Calu3 (cell line): ENCODE measurements at regions not wholly inside any gene's neighbourhood (a gene's known extent, or its start where the extent isn't known, plus 50 kb on each side); places are given as distances from the start of the nearest gene placed in this dataset.

Source experiments
- BruUV-seq: library from RNA; stranded (reverse); fragments of 400-500 nt; replicated peaks from 2 replicates; lab custom pipeline; 2021; lab: Mats Ljungman, UMichigan
- CTCF ChIA-PET: fragments of 300-600 bp; sonication (Branson Sonifier 250); formaldehyde crosslinking; loops from one replicate; lab custom pipeline; 2022; ENCODE audit warnings: antibody characterized with exemption; lab: Charles Lee
- DNase-seq: peaks from one replicate; pipeline ENCODE4 v3.0.0; 2022
- H3K27ac Mint-ChIP-seq: one replicate; pipeline ENCODE4 v1.8.0; 2022; ENCODE audit warnings: mixed read lengths; ENCODE audit not compliant: unreplicated experiment
- H3K27me3 Mint-ChIP-seq: one replicate; pipeline ENCODE4 v1.8.0; 2022; ENCODE audit warnings: mixed read lengths; ENCODE audit not compliant: unreplicated experiment
- H3K36me3 Mint-ChIP-seq: one replicate; pipeline ENCODE4 v1.8.0; 2022; ENCODE audit warnings: mild to moderate bottlenecking, moderate library complexity, mixed read lengths; ENCODE audit not compliant: insufficient read depth, unreplicated experiment
- H3K4me1 Mint-ChIP-seq: one replicate; pipeline ENCODE4 v1.8.0; 2022; ENCODE audit warnings: mild to moderate bottlenecking, low read depth, mixed read lengths; ENCODE audit not compliant: unreplicated experiment
- H3K4me3 Mint-ChIP-seq: one replicate; pipeline ENCODE4 v1.8.0; 2022; ENCODE audit warnings: mild to moderate bottlenecking, low read depth, moderate library complexity, mixed read lengths; ENCODE audit not compliant: unreplicated experiment
- H3K9me3 Mint-ChIP-seq: one replicate; pipeline ENCODE4 v1.8.0; 2022; ENCODE audit warnings: low read depth, mixed read lengths; ENCODE audit not compliant: unreplicated experiment
- CTCF ChIP-seq: fragments of 200-600 bp; IDR thresholded peaks from one replicate; pipeline ENCODE4 v1.8.0; 2022; ENCODE audit warnings: antibody characterized with exemption; ENCODE audit not compliant: unreplicated experiment
- intact Hi-C: fragments of 100-400 bp; cut with micrococcal nuclease; formaldehyde crosslinking; loops from one replicate; pipeline ENCODE4 v1.10.0; 2022; ENCODE audit not compliant: unreplicated experiment

- Mint-ChIP-seq H3K4me3 (no peak overlapping the region), H3K36me3 (no peaks in the 10 kb centered on the region), H3K27ac (no peak overlapping the region), H3K4me1 (peaks cover 8% of the 10 kb centered on the region), H3K9me3 (no peaks in the 10 kb centered on the region), H3K27me3 (no peaks in the 10 kb centered on the region)
- CTCF ChIA-PET: no interaction called here
- BruUV-seq: no TSS peak
- DNase-seq: no peak
- no peak for TF ChIP-seq CTCF
- intact Hi-C loops: no loop called here
Observed at GRCh38 chr13:107251341-107251740, 683.4 kb upstream of the ARGLU1 start.

GRCh38 chr13:107250628-107251027 lies 682.7 kb upstream of the ARGLU1 start:
- H3K4me3 Mint-ChIP-seq: no peak overlapping the region
- H3K27me3 Mint-ChIP-seq: no peaks in the 10 kb centered on the region
- no peak overlapping the region for H3K27ac Mint-ChIP-seq
- intact Hi-C loops: no loop called here
- no peak for TF ChIP-seq CTCF
- no TSS peak for BruUV-seq
- peaks cover 8% of the 10 kb centered on the region for H3K4me1 Mint-ChIP-seq
- no peak for DNase-seq
- H3K9me3 Mint-ChIP-seq: no peaks in the 10 kb centered on the region
- CTCF ChIA-PET: no interaction called here
- no peaks in the 10 kb centered on the region for H3K36me3 Mint-ChIP-seq

GRCh38 chr13:107244241-107244640 lies 676.3 kb upstream of the ARGLU1 start:
- Mint-ChIP-seq H3K36me3 (no peaks in the 10 kb centered on the region), H3K9me3 (no peaks in the 10 kb centered on the region), H3K27ac (no peak overlapping the region), H3K4me1 (no peaks in the 10 kb centered on the region), H3K27me3 (no peaks in the 10 kb centered on the region), H3K4me3 (no peak overlapping the region)
- intact Hi-C loops: no loop called here
- no peak for TF ChIP-seq CTCF
- BruUV-seq: no TSS peak
- CTCF ChIA-PET: no interaction called here
- no peak for DNase-seq

- no peaks in the 10 kb centered on the region for H3K27me3 Mint-ChIP-seq
- no peak for TF ChIP-seq CTCF
- no peaks in the 10 kb centered on the region for H3K9me3 Mint-ChIP-seq
- no TSS peak for BruUV-seq
- H3K27ac Mint-ChIP-seq: no peak overlapping the region
- no peak for DNase-seq
- no peak overlapping the region for H3K4me3 Mint-ChIP-seq
- H3K4me1 Mint-ChIP-seq: no peaks in the 10 kb centered on the region
- CTCF ChIA-PET: no interaction called here
- no peaks in the 10 kb centered on the region for H3K36me3 Mint-ChIP-seq
- intact Hi-C loops: no loop called here
Observed at GRCh38 chr13:107242138-107242537, 674.2 kb upstream of the ARGLU1 start.

GRCh38 chr13:107241381-107241780 lies 673.4 kb upstream of the ARGLU1 start:
- no peak for TF ChIP-seq CTCF
- Mint-ChIP-seq H3K9me3 (no peaks in the 10 kb centered on the region), H3K36me3 (no peaks in the 10 kb centered on the region), H3K27ac (no peak overlapping the region), H3K4me3 (no peak overlapping the region), H3K4me1 (no peaks in the 10 kb centered on the region), H3K27me3 (no peaks in the 10 kb centered on the region)
- no peak for DNase-seq
- no TSS peak for BruUV-seq
- CTCF ChIA-PET: no interaction called here
- intact Hi-C loops: no loop called here
